Stimulated activated CD8-positive, alpha-beta memory T cell treated with anti-CD3 and anti-CD28 coated beads, Interleukin-15, amount 100 ng/mL, for 48 hours (primary cell): ENCODE measurements at regions not wholly inside any gene's neighbourhood (a gene's known extent, or its start where the extent isn't known, plus 50 kb on each side); places are given as distances from the start of the nearest gene placed in this dataset.

Experiments
- DNase-seq, 2 donors: peaks; one replicate each; pipeline ENCODE4 v3.0.0-alpha.2; 2020; ENCODE audit warnings: low read depth in 2 of 2

DNA sequence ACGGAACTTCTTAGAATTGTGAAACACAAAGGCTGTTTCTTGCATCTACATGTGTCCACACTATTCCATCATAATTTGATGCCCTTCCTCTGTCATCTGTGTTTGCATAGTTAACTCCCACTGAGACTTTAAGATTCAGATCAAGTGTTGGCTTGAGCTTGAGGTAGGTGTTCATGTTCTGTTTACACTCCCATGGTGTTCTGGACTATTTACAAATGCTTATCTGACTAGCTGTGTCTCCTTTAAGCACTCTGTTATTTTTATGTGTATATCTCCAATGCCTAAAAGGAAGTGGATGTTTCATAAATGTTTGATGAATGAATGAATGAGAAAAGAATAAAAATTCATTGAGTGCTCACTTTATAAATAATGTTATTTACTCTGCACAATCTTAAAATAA is 622.7 kb downstream of the RAB28 start:
- no peak for DNase-seq

DNA sequence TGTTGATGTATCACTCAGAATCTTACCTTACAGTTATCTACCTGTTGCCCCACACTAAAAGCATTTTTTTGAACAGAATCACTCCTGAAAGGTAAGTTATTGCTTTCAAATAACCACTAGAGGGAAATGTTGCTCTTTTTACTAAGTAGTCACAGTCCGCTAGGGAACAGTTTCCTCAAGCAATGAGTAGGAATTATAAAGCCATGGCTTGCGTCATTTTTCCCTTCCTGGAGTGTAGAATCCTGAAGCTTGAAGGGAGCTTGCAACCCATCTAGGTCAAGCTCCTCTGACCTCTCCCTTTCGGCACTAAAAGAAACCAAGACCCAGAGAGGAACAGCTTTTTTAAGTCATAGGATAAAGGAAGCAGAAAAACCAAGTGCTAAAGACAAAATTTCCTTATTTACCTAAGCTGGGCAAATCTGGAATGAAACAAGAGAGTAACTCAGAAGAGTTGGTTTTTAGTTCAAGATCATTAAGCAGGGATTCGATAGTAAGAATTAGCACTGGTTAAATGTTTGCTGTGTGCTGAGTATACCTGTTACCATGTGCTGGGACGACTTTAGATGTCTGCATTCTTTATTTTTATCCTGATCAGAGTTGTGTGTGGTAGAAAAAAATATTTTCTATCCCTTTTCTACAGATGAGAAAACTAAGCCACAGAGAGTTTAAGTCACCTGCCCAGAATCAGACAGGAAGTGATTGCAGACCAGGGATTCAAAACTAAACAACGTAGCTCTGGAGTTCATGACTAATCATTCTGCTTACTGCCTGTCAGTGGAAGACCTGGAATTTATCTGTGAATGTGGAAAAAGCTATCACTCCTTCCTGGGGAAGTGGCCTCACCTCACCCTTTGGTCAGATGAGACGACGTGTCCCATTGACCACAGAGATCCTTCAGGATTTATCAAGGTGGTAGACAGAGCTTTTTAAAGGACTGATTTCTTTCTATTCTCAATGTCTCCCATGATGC is 631.5 kb downstream of the RAB28 start:
- DNase-seq, result no peak

DNA sequence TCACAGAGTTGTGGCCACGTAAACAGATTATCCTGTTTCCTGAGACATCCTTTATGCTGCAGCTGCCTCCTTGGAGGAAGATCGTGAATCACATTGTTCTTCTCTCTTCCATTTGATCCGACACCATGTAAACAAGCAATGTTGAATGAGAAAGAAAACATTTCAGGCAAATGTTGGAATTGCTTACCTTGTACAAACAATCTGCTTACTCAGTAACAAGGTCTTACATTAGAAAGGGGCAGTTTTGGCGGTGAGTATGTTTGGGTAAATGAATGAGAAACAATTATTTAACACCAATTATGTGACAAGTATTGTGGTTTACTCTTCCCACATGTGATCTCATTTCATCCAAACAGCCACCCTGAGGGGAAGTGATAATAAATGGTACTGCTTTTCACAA is 637.8 kb downstream of the RAB28 start:
- DNase-seq, result no peak

DNA sequence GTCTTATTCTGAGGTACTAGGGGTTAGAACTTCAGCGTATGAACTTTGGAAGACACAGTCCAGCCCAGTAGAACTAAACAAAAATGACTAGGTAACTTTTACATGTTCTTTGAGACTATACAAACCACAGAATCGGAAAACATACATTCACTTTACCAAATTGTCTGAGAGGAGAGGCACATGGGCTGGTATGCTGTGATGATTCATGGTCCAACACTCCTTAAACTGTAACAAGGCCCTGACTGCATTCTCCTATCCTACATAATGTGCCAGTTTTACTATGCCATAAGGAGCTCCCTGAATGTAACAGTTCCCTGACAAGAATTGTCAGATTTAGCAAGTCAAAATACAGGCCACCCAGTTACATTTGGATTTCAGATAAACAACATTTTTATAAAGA is 640.0 kb downstream of the RAB28 start:
- no peak for DNase-seq

DNA sequence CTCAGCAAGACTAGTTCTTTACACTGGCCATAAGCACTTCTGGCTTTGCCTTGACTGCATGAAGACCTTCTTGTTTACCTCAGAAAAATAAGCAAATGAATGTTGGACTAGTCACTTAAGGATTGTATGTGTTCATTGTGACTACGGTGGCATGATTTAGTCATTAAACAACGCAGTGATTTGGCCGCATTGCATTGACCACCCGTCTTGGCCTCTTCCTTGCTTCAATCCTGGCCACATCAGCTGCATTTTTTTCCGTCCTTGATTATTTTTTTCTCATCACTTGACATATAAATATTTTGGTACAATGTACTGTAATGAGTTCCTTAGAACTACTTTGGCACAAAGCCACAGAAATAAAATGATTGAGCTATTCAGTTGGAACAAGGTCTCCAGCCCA is 656.2 kb downstream of the RAB28 start:
- DNase-seq, result no peak

DNA sequence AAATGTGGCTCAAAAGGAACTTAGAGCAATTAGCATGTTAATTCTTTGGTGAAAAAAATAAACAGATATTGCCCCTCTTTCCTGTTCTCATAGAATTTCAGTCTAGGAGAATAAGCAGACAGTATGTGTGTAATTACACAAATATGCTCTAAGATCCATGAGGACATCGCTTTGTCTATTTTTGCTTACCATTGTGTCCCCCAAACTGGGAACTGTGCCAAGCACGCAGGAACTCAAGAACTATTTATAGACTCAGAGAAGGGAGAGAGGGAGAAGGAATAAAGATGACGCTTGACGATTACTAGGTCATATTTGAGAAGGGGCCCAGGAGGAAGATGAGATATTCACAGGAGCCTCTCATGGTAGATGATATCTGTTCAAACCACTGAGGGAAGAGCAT is 692.6 kb downstream of the RAB28 start:
- DNase-seq, result no peak

DNA sequence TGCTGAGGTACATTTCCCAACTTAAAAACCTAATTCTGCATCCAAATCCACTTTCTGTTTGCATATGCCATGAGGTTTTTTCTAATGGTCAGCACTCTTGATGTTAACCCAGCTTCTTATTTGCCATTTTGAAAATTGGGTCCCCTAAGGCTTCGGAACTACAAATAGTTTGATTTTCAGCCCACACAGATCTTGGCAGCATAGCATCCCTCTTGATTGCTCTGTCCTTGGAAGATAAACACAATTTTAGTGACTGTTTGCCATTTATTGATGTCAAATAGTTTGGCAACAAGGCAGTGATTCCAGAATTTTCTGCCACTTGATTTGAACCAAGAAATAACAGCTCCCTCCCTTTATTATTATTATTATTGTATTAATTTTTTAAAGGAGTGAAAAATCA is 696.9 kb downstream of the RAB28 start:
- no peak for DNase-seq

DNA sequence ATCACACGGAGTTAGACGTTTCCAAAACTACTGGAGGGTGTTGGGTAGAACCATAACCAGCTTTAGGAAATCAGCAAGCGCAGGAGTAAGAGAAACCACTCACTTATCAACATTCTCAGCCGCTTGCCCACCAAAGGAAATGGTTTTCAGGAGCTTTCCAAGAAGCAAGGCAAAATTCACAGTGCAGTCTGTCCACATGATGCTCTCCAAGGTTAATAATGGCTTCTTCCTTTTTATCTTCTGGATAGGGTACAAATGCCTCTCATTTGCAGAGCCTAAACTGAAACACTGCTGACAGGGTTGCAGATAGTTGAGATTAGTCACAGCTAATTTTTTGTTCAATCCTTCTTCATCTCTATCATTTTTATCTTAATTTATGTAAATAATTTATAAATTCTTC is 705.4 kb downstream of the RAB28 start:
- DNase-seq, result no peak

DNA sequence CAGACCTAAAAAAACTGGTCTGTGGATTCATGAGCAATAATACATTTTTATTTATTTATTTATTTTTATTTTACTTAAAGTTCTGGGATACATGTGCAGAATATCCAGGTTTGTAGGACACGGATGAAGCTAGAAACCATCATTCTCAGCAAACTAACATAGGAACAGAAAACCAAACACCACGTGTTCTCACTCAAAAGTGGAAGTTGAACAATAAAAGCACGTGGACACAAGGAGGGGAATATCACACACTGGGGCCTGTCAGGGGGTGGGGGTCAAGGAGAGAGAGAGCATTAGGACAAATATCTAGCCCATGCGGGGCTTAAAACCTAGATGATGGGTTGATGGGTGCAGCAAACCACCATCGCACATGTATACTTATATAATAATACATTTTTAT is 705.9 kb downstream of the RAB28 start:
- DNase-seq, result no peak

DNA sequence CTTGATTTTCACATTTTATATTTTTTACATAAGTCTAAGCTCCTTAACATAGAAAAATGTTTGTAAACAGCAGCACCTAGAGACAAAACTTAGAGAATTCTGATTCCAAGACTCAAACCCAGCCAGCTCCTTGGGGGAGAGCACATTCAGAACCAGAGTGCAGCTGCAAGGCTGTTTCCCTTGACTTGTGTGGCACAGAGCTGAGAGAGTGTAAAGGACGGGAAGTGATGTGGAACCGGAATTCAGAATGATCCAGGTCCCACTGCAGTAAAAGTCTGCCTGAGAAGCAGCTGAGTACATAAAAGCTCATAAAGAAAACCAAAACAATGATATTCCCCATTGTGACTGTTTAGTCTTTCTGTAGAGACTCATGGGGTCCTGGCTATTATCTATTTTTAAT is 713.8 kb downstream of the RAB28 start:
- no peak for DNase-seq

DNA sequence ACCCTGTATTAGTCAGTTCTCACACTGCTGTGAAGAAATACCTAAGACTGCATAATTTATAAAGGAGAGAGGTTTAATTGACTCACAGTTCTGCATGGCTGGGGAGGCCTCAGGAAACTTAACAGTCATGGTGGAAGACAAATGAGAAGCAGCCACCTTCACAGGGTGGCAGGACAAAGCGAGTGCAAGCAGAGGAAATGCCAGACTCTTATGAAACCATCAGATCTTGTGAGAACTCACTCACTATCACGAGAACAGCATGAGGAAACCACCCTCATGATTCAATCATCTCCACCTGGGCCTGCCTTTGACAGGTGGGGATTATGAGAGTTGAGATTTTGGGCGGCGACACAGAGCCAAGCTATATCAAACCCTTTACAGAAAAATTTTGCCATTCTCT is 722.4 kb downstream of the RAB28 start:
- DNase-seq, result no peak

DNA sequence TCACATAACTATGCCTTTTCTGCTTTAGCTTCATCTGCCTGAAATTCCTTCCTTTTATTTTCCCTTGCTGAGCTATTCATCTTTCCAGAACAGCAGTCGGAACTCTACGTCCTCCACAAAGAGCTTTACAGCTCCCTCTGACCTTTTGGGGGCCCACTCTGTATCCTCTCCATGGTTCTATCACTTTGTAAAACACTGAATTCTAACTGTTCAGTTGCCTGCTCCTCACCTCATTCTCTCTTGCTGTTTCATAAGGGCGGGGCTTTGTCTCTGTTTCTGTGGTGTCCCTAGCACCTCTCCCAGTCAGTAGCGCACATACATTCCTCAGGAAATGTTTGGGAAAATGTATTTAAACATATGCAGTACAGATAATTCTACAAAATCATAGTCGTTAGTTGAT is 737.0 kb downstream of the RAB28 start:
- no peak for DNase-seq

DNA sequence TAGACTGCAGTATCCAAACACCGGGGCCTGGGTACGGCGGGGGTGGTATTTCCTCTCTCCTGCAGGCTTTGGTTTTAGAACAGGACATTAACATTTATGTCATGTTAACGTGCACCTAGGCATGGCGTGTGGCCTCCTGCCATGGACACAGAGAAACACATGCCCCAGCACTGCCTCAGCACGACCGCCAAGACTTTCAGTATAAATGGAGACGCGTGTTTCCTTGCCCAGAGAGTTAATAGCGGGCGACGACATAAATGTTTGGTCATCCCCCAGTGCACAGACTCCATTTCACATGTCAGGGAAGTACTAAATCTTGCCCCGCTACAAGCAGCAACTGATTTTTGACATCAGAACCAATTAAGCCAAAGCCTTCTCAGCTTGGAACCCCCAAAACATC is 737.9 kb downstream of the RAB28 start:
- DNase-seq, result no peak

DNA sequence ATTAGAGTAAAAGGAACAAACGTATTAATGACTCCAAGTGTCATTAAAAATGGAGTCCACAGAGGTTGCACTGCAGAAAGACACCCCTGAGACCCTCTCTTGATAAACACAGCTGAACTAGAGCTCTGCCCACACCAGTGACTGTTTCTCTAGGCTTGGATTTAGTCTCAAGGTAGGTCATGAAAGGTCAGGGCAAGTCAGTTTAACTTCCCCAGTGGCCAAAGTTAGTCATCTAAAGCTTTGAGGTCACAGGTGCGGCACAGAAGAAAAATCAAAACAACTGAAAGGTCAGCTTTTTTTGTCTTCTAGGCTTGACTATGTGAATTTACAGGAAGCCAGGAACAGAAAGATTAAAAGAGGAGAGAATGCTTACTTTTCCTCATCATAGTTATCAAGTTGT is 749.6 kb downstream of the RAB28 start:
- no peak for DNase-seq

DNA sequence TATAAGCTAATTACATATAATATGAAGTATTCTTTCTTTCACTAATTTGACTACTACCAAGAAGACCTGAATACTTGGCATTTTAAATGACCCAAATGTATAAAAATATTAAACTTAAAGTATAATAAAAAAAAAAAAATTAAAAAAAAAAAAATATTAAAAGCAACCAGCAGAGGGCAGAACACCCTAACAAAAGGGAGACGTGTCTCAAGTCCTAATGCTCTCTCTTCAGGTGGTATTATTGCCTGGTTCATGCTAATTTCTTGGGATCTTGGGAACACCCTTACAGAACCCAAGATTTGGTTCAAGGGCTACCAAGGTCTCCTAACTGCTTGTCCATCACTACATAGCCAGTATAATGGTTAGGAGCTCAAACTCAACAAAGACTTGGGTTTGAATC is 754.8 kb downstream of the RAB28 start:
- no peak for DNase-seq

DNA sequence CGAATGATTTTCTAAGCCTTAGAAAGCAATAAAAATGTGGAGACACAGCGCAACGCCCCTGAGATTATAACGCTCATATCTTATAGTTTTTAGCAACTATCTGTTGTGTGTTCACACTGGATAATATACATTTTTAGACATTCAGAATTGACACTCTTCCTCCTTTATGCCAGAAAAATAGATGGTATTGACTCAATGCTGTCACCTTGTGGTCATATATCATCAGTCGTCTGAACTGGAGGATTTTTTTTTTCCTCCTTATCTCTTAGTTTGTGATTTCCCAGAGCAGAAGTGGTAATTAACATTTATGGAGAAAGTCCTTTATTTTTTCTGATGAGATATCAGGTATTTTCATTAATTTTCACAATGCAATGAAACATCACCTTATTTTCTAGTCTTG is 759.6 kb downstream of the RAB28 start:
- no peak for DNase-seq

DNA sequence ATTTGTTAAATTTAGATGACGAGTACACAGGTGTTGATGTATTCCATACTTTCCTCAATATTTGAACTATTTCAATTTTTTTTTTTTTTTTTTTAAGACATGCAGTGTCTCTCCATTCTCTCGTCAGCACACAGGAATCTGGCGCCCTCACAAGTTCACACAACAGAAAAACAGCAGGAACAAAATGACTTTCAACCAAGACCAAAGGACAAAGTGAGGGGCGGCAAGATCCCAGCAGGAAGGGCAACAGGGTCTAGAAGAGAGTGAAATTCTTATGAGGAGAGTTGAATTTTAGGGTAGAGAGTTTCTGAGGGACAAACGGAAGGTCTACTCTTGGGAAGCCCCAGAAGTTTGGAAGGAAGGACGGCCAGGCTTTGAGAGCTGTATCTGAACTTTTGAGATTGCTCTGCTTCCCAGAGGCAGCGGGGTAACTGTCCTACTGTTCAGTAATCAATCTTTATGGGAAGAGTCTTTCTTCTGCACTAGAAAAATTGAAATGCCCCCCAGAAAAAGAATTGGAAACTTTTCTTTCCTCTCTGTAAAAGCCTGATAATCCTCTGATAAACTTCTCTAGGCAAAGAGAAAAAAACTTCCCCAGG is 760.2 kb downstream of the RAB28 start:
- no peak for DNase-seq

DNA sequence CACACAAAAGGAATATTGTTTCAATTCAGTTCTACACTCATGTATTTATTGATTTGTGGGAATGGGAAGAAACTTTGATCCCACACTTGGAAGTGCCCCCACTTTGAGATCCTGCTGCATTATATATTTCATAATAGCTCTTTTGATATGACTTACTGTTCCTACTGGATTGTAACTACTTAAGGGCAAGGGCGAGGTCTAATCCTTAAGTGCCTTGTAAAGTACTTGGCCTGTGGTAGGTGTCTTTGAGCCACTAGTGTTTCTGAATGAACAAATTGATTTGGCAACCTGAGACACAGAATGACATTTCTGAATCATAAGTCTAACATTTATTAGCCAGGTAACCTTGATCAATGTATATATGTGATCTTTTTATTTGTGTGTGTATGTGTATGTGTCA is 767.2 kb downstream of the RAB28 start:
- DNase-seq, result no peak

DNA sequence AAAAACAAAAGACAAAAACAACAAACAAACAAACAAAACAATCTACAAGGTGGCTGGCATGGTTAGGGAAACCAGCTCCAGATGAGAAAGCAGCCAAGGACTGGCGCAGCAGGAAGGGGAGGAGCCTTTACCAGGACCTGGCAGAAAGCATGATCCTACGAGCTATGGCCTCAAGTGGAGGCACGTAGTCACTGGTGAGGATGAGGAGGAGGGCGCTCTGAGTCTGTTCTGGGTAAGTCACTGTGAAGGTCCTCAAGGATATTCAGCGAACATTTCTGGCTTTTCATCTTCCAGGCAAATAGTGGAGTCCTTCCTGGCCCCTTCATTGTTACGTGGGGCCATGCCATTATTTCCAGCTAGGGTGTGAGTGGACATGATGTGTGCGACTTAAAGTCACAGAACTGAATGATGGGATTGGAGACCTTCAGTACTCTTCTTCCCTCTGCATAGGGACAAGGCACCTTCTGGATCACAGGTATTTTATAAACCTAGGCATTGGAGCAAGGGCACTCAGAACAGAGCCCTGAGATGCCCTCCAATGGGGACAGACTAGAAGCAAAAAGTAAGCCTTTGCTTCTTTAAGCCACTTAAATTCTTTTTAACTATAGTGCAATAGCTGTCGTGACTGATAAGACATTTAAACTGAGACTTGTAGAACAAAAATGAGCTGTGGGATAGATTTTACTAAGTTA is 771.3 kb downstream of the RAB28 start:
- DNase-seq, result no peak

DNA sequence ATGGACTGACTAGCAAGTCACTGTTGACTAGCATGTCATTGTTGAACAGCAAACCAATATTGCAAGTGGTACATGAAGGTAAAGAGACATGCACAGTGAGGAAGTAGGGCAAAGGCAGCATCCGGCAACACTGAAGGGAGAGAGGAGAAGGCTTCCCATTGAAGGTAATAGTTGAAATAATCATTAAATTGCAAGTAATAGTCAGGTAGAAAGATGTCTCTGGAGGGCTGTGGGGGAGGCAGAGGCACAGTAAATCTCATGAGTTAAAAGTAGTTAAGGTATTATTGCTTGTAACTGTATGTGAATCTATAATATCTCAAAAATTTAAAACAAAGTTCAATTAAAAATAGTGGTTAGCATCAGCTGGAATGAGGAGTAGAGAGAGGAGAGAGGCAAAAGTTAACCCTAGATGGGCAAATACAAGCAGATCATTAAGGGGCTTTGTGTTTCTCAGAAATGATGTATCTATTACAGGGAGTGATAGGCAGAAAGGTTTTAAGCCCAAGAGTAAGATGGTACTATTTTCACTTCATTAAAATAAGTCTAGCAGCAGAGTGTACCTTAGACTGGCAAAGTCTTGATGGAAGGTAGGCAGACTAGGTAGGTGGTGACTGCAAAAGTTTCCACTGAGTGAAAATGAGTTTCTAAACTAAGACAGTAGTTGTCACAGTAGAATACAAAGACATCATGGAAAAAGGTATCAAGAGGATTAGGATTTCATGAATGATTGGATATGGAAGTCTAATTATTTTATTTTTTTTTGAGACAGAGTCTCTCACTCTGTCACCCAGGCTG is 776.6 kb downstream of the RAB28 start:
- no peak for DNase-seq

DNA sequence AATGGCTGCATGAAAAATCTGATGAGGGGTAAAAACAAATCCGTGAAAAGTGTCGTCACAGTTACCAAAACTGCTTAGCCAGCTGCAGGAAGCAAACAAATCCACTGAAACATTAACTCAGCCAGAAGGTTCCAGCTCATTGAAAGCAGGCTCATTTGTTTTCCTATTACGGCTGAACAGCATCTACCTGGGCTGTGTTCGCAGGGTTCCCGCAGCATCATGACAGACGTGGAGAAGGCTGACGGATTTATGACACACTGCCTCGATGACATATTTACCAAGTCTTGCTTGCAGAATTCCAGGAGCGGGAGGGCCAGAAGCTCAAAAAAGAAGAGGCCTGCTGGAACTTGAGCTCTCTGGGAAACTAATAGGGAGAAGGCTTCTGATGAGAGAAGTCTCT is 781.1 kb downstream of the RAB28 start:
- no peak for DNase-seq

DNA sequence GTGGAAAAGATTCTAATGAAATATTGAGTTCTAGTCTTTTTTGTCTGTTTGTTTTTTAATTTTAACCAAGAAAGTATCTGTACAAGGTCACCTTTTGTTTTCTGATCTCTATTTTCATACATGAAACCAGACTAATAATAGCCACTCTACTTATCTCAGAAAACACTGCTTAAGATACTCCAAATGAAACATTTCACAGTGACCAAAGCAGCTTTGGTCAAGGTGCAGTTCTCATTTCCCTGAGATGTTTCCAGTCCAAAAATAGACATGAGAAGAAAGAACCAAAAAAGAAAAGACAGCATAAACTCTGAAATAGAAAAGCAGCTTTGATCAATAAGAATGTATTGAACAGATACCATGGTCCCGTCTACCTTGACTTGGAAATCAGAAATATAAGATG is 782.8 kb downstream of the RAB28 start:
- no peak for DNase-seq
